Upper lobe of left lung (tissue), 6 donors: ENCODE measurements at regions not wholly inside any gene's neighbourhood (a gene's known extent, or its start where the extent isn't known, plus 50 kb on each side); places are given as distances from the start of the nearest gene placed in this dataset.
A peak's percentile ranks its signal among the peaks of the same experiment; 100 is the strongest.

Source experiments
- ATAC-seq, 2 donors: fragments of 200-7000 bp; cut with Tn5 transposase; one replicate each; pipeline ENCODE4 v1.9.1; 2022; ENCODE audit warnings: mild to moderate bottlenecking in 2 of 2, moderate library complexity in 2 of 2; ENCODE audit not compliant: low FRiP score in 2 of 2
- DNase-seq, 2 donors: peaks; one replicate each; pipeline ENCODE4 v3.0.0-alpha.2; 2019 to 2020
- H3K27ac ChIP-seq, 4 donors: fragments of 200-600 bp; sonication (generic); one replicate each; pipeline ENCODE4 v1.5.1; 2016 to 2019
- H3K27me3 ChIP-seq, 4 donors: fragments of 200-600 bp; sonication (generic); one replicate each; pipeline ENCODE4 v1.5.1; 2017 to 2019
- H3K36me3 ChIP-seq, 4 donors: fragments of 200-600 bp; sonication (generic); one replicate each; pipeline ENCODE4 v1.5.1; 2016 to 2019
- H3K4me1 ChIP-seq, 4 donors: fragments of 200-600 bp; sonication (generic); one replicate each; pipeline ENCODE4 v1.5.1; 2018 to 2019
- H3K4me3 ChIP-seq, 4 donors: fragments of 200-600 bp; sonication (generic); one replicate each; pipeline ENCODE4 v1.5.1; 2017 to 2019; ENCODE audit warnings: mild to moderate bottlenecking in 2 of 4, moderate library complexity in 1 of 4
- H3K9me3 ChIP-seq, 4 donors: fragments of 200-600 bp; sonication (generic); one replicate each; pipeline ENCODE4 v1.5.1; 2018 to 2019
- CTCF ChIP-seq, 6 experiments: fragments of 450-650 bp in 4 of 6; fragments of 200-600 bp in 2 of 6; sonication (generic) in 2 of 6; IDR thresholded peaks; one replicate each; pipeline ENCODE4 v1.5.1; 2016 to 2019; ENCODE audit warnings: antibody characterized with exemption in 6 of 6
- EP300 ChIP-seq, 4 donors: sonication (generic); formaldehyde crosslinking; IDR thresholded peaks; one replicate each; pipeline ENCODE4 v1.5.1; 2017; ENCODE audit warnings: antibody characterized with exemption in 4 of 4, control low read depth in 2 of 4
- POLR2A ChIP-seq, 4 donors: fragments of 450-650 bp; IDR thresholded peaks; one replicate each; pipeline ENCODE4 v1.5.1; 2016 to 2017; ENCODE audit warnings: antibody characterized with exemption in 4 of 4, mild to moderate bottlenecking in 2 of 4
- POLR2AphosphoS5 ChIP-seq, 2 donors: sonication (generic); formaldehyde crosslinking; IDR thresholded peaks; one replicate each; pipeline ENCODE4 v1.5.1; 2017; ENCODE audit warnings: antibody characterized with exemption in 2 of 2
- WGBS, 2 donors: methylation state at CpG; one replicate each; pipeline ENCODE4 v1.1.5; 2017 to 2018; 5-methylcytosine and 5-hydroxymethylcytosine counted together
- donor health status: DM: no; HTN: no; CAD: no; lungs with moderate emphysema.
- donor health status: DM: no; HTN: yes; CAD: no; lungs with severe emphysema.

DNA sequence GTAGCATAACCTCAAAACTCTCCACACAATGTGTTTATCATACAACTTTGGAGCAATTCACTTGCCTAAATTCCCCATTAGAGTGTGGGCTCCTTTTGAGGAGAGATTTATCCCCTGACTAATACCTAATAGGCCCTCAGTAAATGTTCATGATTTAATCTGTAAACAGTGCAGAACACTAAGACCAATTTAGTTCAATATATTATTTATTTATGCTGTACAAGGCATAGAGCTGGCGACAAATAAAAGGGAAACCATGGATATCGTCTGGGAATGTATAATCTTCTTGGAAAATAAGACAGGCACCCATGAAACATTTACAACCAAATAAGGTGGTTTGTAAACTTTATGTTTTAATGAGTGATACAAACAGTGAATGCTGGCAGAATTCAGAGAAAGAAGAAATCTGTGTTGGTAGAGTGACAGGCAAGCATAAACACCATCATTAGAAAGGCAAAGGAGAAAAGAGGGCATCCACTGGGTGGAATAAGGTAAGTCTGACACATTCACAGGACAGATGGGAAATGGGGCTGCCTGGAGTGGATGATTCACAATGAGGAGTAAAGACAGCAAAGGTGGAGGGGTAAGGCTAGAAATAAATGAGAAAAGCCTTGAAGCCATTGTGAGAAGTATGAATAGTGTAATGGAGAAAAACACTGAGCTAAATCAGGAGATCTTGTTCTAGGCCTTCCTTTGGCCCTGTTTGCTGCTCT, 106.1 kb upstream of the MIR17HG start:
- H3K36me3 ChIP-seq, result no peaks in the 10 kb centered on the region
- no peaks in the 10 kb centered on the region for H3K27me3 ChIP-seq
- no peaks in the 10 kb centered on the region for H3K9me3 ChIP-seq
- no peak for TF ChIP-seq POLR2AphosphoS5 (IDR thresholded peaks at IDR 0.05)
- TF ChIP-seq CTCF (IDR thresholded peaks at IDR 0.05), result no peak
- TF ChIP-seq EP300 (IDR thresholded peaks at IDR 0.05), result no peak
- no peak for TF ChIP-seq POLR2A (IDR thresholded peaks at IDR 0.05)
- H3K4me3 ChIP-seq, result no peak overlapping the region
- no peak overlapping the region for H3K27ac ChIP-seq
- ATAC-seq, result no peak
- no peaks in the 10 kb centered on the region for H3K4me1 ChIP-seq
- 84 to 92% methylated on average over 2 of the region's 2 CpGs for WGBS, 2 donors
- no peak for DNase-seq

DNA sequence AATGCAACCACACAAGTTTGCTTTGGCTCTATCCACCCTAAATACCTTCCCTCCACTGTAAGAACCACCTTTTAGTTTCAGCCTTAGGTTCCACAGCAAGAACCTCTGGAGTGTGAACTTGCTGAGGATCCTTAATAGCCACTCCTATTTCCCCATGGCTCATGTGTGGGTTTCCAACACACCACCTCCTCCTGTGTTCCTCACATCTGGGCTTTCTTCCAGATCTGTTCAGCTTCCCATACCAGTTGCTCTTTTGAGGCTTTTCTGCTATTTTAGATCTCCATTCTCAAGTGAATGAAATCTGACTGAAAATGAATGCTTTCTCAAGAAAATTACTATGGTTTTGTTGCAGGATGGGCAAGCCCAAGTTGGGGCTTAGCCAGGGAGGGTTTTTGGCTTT, 104.8 kb upstream of the MIR17HG start:
- Histone ChIP-seq H3K4me3 (no peak overlapping the region), H3K9me3 (no peaks in the 10 kb centered on the region)

DNA sequence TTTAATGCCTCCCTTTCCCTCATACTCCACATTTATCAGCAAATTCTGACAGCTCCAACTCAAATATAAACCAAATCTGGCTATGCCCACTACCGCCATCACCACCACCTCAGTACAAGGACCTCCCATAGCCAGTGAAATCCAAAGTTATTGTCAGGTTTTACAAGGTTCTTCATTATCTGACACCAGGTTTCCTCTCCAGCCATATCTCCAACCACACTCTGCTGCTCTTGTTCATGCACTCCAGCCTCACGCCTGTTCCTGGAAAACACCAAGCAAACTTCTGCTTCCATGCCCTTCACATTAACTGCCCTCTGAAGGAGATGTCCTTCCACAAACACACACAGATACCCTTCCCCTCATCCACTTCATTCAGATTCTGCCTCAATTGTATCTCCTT, 102.2 kb upstream of the MIR17HG start:
- no peak for ATAC-seq
- 79 to 80% methylated on average over 2 of the region's 2 CpGs for WGBS, 2 donors

More for the DNA sequence above, 104.8 kb upstream of the MIR17HG start:
- DNase-seq (no peak), ATAC-seq (no peak)
- Histone ChIP-seq H3K4me1 (no peaks in the 10 kb centered on the region), H3K27ac (no peak overlapping the region), H3K36me3 (no peaks in the 10 kb centered on the region), H3K27me3 (no peaks in the 10 kb centered on the region)
- TF ChIP-seq CTCF (IDR thresholded peaks at IDR 0.05) (no peak), POLR2AphosphoS5 (IDR thresholded peaks at IDR 0.05) (no peak), EP300 (IDR thresholded peaks at IDR 0.05) (no peak), POLR2A (IDR thresholded peaks at IDR 0.05) (no peak)

DNA sequence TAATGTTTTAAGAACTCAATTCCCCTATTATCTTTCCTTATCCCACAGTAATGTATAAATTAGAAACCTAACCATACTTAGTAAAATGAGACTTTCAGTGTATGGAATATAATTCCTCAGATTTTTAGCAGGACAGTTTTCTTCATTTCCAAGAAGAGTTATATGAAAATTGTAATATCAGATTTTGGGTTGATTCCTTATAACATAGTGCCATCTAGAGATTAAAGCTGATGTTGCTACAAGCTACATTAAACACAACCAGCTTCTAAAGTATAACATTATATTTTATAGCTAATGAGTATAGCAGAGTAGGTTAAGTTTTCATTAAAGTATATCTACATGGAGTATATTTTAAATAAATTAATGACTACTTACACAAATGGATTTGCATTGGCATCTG, 99.7 kb upstream of the MIR17HG start:
- no peak for ATAC-seq
- Histone ChIP-seq H3K27me3 (no peaks in the 10 kb centered on the region), H3K4me3 (no peak overlapping the region), H3K27ac (no peak overlapping the region), H3K9me3 (no peaks in the 10 kb centered on the region), H3K36me3 (no peaks in the 10 kb centered on the region), H3K4me1 (no peaks in the 10 kb centered on the region)
- no peak for DNase-seq
- TF ChIP-seq CTCF (IDR thresholded peaks at IDR 0.05) (peak in 3 of 6 experiments; percentile 17 to 25 (median 24)), POLR2AphosphoS5 (IDR thresholded peaks at IDR 0.05) (no peak)

More for the DNA sequence above, 102.2 kb upstream of the MIR17HG start:
- DNase-seq, result no peak
- H3K27me3 ChIP-seq, result no peaks in the 10 kb centered on the region
- H3K4me1 ChIP-seq, result no peaks in the 10 kb centered on the region
- TF ChIP-seq CTCF (IDR thresholded peaks at IDR 0.05), result no peak
- no peak for TF ChIP-seq EP300 (IDR thresholded peaks at IDR 0.05)
- TF ChIP-seq POLR2AphosphoS5 (IDR thresholded peaks at IDR 0.05), result no peak
- no peak for TF ChIP-seq POLR2A (IDR thresholded peaks at IDR 0.05)
- H3K4me3 ChIP-seq, result no peak overlapping the region
- H3K36me3 ChIP-seq, result no peaks in the 10 kb centered on the region
- H3K27ac ChIP-seq, result no peak overlapping the region
- no peaks in the 10 kb centered on the region for H3K9me3 ChIP-seq

- H3K27me3 ChIP-seq, result no peaks in the 10 kb centered on the region
- TF ChIP-seq POLR2A (IDR thresholded peaks at IDR 0.05), result no peak
- no peak for TF ChIP-seq CTCF (IDR thresholded peaks at IDR 0.05)
- ATAC-seq, result no peak
- no peak overlapping the region for H3K27ac ChIP-seq
- no peaks in the 10 kb centered on the region for H3K36me3 ChIP-seq
- H3K4me1 ChIP-seq, result no peaks in the 10 kb centered on the region
- no peak overlapping the region for H3K4me3 ChIP-seq
- WGBS, 2 donors, result 64 to 72% methylated on average over 4 of the region's 4 CpGs
- H3K9me3 ChIP-seq, result no peaks in the 10 kb centered on the region
- DNase-seq, result no peak
Observed at GRCh38 chr13:91248249-91248648, 99.2 kb upstream of the MIR17HG start.
